HEK293 (cell line): ENCODE measurements at regions not wholly inside any gene's neighbourhood (a gene's known extent, or its start where the extent isn't known, plus 50 kb on each side); places are given as distances from the start of the nearest gene placed in this dataset.

Experiments
- CTCF ChIP-seq: fragments of 450-650 bp; formaldehyde crosslinking; IDR thresholded peaks from 2 replicates; pipeline ENCODE4 v1.5.1; 2016; ENCODE audit warnings: missing biosample characterization, missing genetic modification characterization
- REST ChIP-seq: fragments of 450-650 bp; formaldehyde crosslinking; IDR thresholded peaks from 2 replicates; pipeline ENCODE4 v1.5.1; 2016; ENCODE audit warnings: missing biosample characterization, missing genetic modification characterization
- ZNF394 ChIP-seq: fragments of 450-650 bp; formaldehyde crosslinking; IDR thresholded peaks from 2 replicates; pipeline ENCODE4 v1.5.1; 2016; ENCODE audit warnings: missing biosample characterization, missing genetic modification characterization, mild to moderate bottlenecking, moderate library complexity, borderline replicate concordance
- ZNF658 ChIP-seq: fragments of 450-650 bp; formaldehyde crosslinking; IDR thresholded peaks from 2 replicates; pipeline ENCODE4; 2016; ENCODE audit warnings: missing biosample characterization, missing genetic modification characterization
- ZNF701 ChIP-seq: fragments of 450-650 bp; formaldehyde crosslinking; IDR thresholded peaks from 2 replicates; pipeline ENCODE4 v1.5.1; 2016; ENCODE audit warnings: missing biosample characterization, missing genetic modification characterization

GRCh38 chr21:28380241-28380640 is 612.4 kb downstream of the LTN1 start:
- no peak for TF ChIP-seq ZNF394 (tag by site-specific recombination)
- no peak for TF ChIP-seq CTCF (tag by site-specific recombination)
- TF ChIP-seq ZNF658 (tag by site-specific recombination), result no peak
- no peak for TF ChIP-seq REST (tag by site-specific recombination)
- TF ChIP-seq ZNF701 (tag by site-specific recombination), result no peak
